ENCODE measurements at regions not wholly inside any gene's neighbourhood (a gene's known extent, or its start where the extent isn't known, plus 50 kb on each side); places are given as distances from the start of the nearest gene placed in this dataset.

GRCh38 chr7:135817583-135817982 is 69.0 kb upstream of the FAM180A start:
- H3K4me3 ChIP-seq (ENCODE audit: low read depth, low read length) = no peak overlapping the region
- CTCF ChIA-PET = interaction anchor here (1.3 kb wide), 1 partner anchor 17 kb away, joined by 5 read pairs; no protein-coding TSS in a partner anchor
- peaks cover 4% of the 10 kb centered on the region for H3K27me3 ChIP-seq (ENCODE audit: control insufficient read depth, insufficient read depth, low read length)
- H3K9me3 ChIP-seq (ENCODE audit: control insufficient read depth, insufficient read depth, low read length) = no peaks in the 10 kb centered on the region
- POLR2A ChIA-PET = no interaction called here
- DNase-seq (ENCODE audit: low read depth, low spot score) = no peak
- no peak overlapping the region for H3K27ac ChIP-seq (ENCODE audit: low read depth, low read length)
- TF ChIP-seq, protein P1, sequence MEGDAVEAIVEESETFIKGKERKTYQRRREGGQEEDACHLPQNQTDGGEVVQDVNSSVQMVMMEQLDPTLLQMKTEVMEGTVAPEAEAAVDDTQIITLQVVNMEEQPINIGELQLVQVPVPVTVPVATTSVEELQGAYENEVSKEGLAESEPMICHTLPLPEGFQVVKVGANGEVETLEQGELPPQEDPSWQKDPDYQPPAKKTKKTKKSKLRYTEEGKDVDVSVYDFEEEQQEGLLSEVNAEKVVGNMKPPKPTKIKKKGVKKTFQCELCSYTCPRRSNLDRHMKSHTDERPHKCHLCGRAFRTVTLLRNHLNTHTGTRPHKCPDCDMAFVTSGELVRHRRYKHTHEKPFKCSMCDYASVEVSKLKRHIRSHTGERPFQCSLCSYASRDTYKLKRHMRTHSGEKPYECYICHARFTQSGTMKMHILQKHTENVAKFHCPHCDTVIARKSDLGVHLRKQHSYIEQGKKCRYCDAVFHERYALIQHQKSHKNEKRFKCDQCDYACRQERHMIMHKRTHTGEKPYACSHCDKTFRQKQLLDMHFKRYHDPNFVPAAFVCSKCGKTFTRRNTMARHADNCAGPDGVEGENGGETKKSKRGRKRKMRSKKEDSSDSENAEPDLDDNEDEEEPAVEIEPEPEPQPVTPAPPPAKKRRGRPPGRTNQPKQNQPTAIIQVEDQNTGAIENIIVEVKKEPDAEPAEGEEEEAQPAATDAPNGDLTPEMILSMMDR (IDR thresholded peaks at IDR 0.05; ENCODE audit: low read depth, low read length) = no peak

- ChIA-PET POLR2A (no interaction called here), CTCF (interaction anchor here (1.4 to 1.9 kb wide), 2 partner anchors 14 to 16 kb away, joined by 3 to 7 read pairs; no protein-coding TSS in a partner anchor)
- H3K27me3 ChIP-seq (ENCODE audit: control insufficient read depth, insufficient read depth, low read length) = peaks cover 2% of the 10 kb centered on the region
- H3K27ac ChIP-seq (ENCODE audit: low read depth, low read length) = no peak overlapping the region
- no peak for DNase-seq (ENCODE audit: low read depth, low spot score)
- TF ChIP-seq, protein P1 (IDR thresholded peaks at IDR 0.05; ENCODE audit: low read depth, low read length) = no peak
- no peaks in the 10 kb centered on the region for H3K9me3 ChIP-seq (ENCODE audit: control insufficient read depth, insufficient read depth, low read length)
- no peak overlapping the region for H3K4me3 ChIP-seq (ENCODE audit: low read depth, low read length)
Observed at GRCh38 chr7:135815033-135815432, 66.4 kb upstream of the FAM180A start.

DNA sequence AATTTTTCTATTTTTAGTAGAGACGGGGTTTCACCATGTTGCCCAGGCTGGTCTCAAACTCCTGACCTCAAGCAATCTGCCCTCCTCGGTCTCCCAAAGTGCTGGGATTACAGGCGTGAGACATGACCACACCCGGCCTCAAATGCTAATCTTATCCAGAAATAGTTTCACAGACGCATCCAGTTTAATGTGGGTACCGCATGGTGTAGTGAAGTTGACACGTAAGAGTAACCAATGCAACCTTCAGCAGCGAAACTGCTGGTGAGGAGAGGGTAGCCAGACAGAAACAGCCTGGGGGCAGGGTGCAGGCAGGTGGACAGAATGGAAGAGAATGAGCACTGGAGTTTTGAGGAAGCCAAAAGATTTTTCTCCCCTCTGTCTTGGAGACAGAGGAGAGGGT is 63.5 kb upstream of the FAM180A start:
- no peak overlapping the region for H3K27ac ChIP-seq (ENCODE audit: low read depth, low read length)
- TF ChIP-seq, protein P1 (IDR thresholded peaks at IDR 0.05; ENCODE audit: low read depth, low read length) = no peak
- no peaks in the 10 kb centered on the region for H3K27me3 ChIP-seq (ENCODE audit: control insufficient read depth, insufficient read depth, low read length)
- ChIA-PET POLR2A (no interaction called here), CTCF (interaction anchor here (1.0 to 1.6 kb wide), 2 partner anchors 11 kb away, joined by 4 to 8 read pairs; no protein-coding TSS in a partner anchor)
- no peaks in the 10 kb centered on the region for H3K9me3 ChIP-seq (ENCODE audit: control insufficient read depth, insufficient read depth, low read length)
- no peak for DNase-seq (ENCODE audit: low read depth, low spot score)
- no peak overlapping the region for H3K4me3 ChIP-seq (ENCODE audit: low read depth, low read length)

- peak; percentile 43 for DNase-seq (ENCODE audit: low read depth, low spot score)
- POLR2A ChIA-PET = no interaction called here
Observed at GRCh38 chr7:135811506-135811905, 62.9 kb upstream of the FAM180A start.

DNA sequence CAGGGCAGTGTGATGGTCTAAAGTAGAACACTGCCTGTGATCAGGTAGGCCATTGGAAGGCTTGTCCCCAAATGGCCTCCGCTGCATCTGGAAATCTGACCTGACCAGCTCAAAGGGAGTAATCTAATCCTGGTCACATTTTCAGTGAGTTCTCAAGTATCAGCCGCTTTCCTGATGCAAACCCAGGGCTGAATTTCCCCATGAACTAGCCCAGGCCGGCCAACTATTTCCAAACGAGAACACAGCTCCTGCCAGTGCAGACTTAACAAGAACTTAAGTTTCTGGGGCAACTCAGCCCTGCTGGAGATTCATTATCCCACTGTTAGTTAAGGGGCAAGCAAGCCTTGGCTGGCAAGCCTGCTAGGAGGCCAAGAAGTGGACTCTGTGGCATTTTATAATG is 59.6 kb upstream of the FAM180A start:
- TF ChIP-seq, protein P1 (IDR thresholded peaks at IDR 0.05; ENCODE audit: low read depth, low read length) = no peak
- POLR2A ChIA-PET = no interaction called here
- CTCF ChIA-PET = no interaction called here

More at GRCh38 chr7:135811506-135811905, 62.9 kb upstream of the FAM180A start:
- H3K27ac ChIP-seq (ENCODE audit: low read depth, low read length) = no peak overlapping the region
- CTCF ChIA-PET = interaction anchor here (0.5 to 1.6 kb wide), 2 partner anchors 11 to 48 kb away, joined by 3 to 8 read pairs; no protein-coding TSS in a partner anchor
- TF ChIP-seq, protein P1 (IDR thresholded peaks at IDR 0.05; ENCODE audit: low read depth, low read length) = no peak
- H3K9me3 ChIP-seq (ENCODE audit: control insufficient read depth, insufficient read depth, low read length) = no peaks in the 10 kb centered on the region
- H3K4me3 ChIP-seq (ENCODE audit: low read depth, low read length) = no peak overlapping the region
- no peaks in the 10 kb centered on the region for H3K27me3 ChIP-seq (ENCODE audit: control insufficient read depth, insufficient read depth, low read length)

More for the DNA sequence above, 59.6 kb upstream of the FAM180A start:
- Histone ChIP-seq H3K4me3 (ENCODE audit: low read depth, low read length) (no peak overlapping the region), H3K9me3 (ENCODE audit: control insufficient read depth, insufficient read depth, low read length) (no peaks in the 10 kb centered on the region), H3K27me3 (ENCODE audit: control insufficient read depth, insufficient read depth, low read length) (no peaks in the 10 kb centered on the region), H3K27ac (ENCODE audit: low read depth, low read length) (no peak overlapping the region)
- no peak for DNase-seq (ENCODE audit: low read depth, low spot score)

All from AG04450 (cell line).